Left cardiac atrium (tissue), 4 donors: ENCODE measurements at regions not wholly inside any gene's neighbourhood (a gene's known extent, or its start where the extent isn't known, plus 50 kb on each side); places are given as distances from the start of the nearest gene placed in this dataset.

Experiments
- ATAC-seq, 2 donors: fragments of 200-7000 bp; cut with Tn5 transposase; one replicate each; pipeline ENCODE4 v1.9.1; 2020; ENCODE audit warnings: mild to moderate bottlenecking in 2 of 2, moderate library complexity in 2 of 2
- DNase-seq: peaks from one replicate; pipeline ENCODE4 v3.0.0-alpha.2; 2020
- intact Hi-C, 2 donors: fragments of 100-400 bp; cut with DNase I; formaldehyde crosslinking; loops; one replicate each; pipeline versions ENCODE4 v1.14.1 to v1.15.1; 2022 to 2023
- donor health status: DM: no; HTN: yes; CAD: no.
- donor health status: DM: no; HTN: yes; CAD: no; lungs with severe emphysema.
- donor health status: DM: yes; HTN: yes; CAD: no.
- donor health status: Dilated cardiomyopathy.

DNA sequence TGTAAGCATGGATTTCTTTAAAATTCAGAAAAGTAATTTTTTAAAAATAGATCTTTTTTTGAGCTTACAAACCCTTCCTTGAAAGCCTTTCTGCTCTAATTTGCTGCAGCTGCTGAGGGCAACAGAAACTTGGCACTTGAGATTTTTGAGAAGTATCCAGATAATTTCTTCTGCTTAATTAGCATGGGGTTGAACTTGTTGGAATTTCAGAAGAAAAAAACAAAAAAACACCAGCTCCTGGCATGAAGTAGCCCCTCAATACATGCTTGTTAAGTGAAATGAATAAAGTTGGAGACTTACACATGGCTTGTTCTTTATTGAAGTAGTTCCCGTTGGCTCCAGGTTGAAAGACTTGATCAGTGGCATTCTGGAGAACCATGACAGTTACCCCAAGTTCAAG lies 331.4 kb upstream of the RAG2 start:
- no peak for DNase-seq
- intact Hi-C loops, result no loop called here
- no peak for ATAC-seq

GRCh38 chr11:36928621-36929020 lies 330.6 kb upstream of the RAG2 start:
- no peak for ATAC-seq
- DNase-seq, result no peak
- intact Hi-C loops, result no loop called here

DNA sequence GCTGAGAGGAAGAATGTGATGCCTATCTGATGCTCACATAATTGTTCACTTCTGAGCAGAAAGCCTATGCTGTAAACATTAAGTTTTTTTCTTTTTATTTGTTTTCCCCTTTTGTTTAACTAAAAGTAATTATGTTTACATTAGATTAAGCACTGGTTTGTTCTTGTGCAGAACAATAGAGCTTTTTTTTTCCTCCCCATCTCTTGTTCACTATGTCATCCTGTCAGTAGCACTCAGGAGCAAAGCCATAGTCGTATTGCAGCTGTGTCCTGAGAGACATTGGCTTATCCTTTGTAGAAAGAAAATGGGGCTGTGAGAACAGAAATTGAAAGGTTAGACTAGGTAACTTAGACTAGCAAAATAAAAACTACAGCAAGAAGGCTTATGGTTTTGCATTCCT lies 301.8 kb upstream of the RAG2 start:
- intact Hi-C loops, result no loop called here
- ATAC-seq (no peak), DNase-seq (no peak)

DNA sequence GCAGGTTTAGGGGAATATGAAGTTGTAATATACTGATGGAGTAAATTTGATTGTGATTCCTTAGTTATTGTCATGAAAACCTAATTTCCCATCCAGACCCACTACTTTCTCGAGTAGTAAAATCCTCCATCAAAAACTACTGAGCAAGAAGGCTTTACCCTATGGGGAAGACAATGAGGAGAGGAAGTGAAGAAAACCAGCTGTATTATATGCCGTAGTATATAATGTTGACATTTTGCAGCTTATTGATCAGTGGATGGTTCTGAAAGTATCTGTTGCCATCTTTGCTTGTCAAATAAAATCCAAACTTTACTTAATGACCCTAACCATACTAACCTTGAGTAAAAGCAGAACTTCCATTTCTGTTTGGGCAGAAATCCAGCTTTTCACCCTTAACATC lies 292.8 kb upstream of the RAG2 start:
- DNase-seq, result no peak
- intact Hi-C loops, result no loop called here
- ATAC-seq, result no peak

- DNase-seq (no peak), ATAC-seq (no peak)
- intact Hi-C loops, result no loop called here
Measured at GRCh38 chr11:36890121-36890679, 292.2 kb upstream of the RAG2 start.

DNA sequence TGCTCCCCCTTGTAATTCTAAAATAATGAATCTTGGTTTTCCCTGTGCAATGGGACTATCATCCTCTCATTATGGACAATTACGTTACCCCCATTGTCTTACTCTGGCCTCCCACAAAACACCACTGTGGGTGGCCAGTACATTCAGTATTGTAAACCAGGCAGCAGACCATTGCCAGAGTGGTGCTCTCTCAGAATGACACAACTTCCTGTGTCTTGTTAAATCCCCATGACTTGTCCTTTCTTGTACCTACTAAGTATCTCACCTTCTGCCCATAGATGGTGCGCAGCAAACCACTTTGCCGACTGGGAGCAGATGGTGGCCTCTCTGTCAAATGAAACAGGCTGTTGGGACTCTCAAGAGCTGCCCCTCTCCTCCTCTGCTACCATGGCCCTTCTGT lies 287.1 kb upstream of the RAG2 start:
- intact Hi-C loops, result no loop called here
- DNase-seq, result no peak
- ATAC-seq, result no peak

- no peak for ATAC-seq
- intact Hi-C loops, result no loop called here
- DNase-seq, result no peak
Measured at GRCh38 chr11:36878737-36879136, 280.7 kb upstream of the RAG2 start.

DNA sequence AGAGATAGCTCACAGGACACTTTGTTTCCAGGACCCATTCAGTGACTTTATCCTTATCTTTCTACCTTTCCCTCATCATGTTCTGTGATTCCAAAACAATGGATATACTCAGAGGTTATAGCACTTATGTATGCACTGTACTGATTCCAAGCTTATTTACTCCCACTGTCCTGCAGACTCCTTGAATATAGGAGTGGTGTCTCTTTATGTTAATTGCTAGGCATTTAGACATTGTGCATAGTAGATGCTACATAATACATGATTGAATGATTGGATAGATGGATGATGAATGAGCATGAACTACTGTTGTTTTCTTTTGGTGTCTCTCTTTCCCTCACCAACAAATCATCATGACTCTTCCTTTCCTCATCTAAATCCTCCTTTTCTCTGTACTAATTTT lies 279.1 kb upstream of the RAG2 start:
- ATAC-seq (no peak), DNase-seq (no peak)
- intact Hi-C loops, result no loop called here

DNA sequence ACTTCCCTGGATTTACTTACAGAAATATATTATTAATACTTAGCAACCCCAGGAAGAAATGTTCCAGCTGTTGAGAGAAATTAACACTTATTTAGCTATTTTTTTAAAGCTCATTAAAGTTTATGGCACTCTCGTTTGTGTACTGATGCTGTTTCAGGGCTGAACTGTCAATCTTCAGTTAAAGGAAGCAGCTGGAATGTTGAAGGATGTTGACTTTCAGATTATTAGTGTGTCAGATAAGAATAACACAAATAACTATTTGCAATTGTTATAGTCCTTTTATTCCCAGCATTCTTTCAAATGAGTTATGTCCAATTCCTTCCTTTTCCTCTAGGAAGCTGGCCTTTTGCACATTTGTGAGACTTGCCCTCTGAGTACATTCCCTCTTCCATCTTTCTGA lies 278.2 kb upstream of the RAG2 start:
- DNase-seq, result no peak
- intact Hi-C loops, result no loop called here
- ATAC-seq, result no peak

- DNase-seq (no peak), ATAC-seq (no peak)
- intact Hi-C loops, result no loop called here
Measured at GRCh38 chr11:36874291-36874690, 276.3 kb upstream of the RAG2 start.

DNA sequence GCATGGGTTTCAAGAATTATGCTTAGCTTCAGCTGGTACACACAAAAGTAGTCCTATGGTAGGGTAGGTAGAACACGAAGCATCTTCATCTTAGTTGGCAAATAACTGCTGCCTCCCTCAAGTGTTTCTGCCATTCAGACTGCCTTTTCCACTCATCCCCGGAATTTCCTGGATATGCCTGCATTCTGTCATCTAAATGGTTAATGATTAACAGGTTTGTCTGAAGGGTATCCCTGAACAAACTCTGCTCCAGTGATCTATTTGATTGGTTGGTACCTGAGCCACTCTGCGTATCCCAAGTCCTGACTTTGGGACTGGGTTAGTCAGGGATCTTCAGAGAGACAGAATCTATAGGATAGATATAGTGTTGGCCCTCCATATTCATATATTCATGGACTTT lies 272.3 kb upstream of the RAG2 start:
- no peak for DNase-seq
- no peak for ATAC-seq
- intact Hi-C loops, result no loop called here

DNA sequence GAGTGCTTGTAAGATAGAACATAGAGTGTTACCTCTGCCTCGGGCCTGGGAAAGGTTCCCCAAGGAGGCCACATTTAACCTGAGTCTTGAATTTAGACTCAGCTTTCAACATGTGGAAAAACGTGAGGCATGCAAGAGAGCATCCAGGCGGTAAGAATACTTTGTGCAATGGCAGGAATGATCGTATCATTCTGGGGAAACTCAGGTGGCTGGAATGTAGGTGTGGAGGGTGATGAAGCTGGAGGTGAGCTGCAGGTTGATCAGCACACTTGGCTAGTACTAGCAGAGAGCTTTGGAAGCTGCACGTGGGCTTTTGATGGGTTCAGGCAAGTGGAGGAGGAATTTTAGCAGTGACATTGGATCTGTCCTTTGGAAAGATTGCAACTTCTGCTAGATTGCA lies 270.3 kb upstream of the RAG2 start:
- ATAC-seq (no peak), DNase-seq (no peak)
- intact Hi-C loops, result no loop called here

DNA sequence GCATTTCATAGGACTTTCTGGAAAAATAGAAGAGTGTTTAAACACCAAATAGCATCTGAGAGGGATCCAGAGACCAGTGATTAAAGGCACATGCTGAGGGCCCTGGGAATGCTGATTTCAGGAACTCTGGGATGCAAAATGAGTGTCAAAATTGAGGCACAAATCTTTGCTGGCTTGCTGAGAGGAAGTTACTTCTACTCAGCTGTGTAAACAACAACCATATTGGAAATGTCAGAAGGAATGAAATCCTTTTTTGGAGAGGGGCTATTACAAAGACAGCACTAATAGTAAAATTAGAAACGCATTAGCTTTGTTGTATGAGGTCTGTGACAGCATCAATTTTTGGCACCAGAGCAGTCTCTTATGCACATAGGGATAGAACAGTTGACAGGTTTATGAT lies 267.8 kb upstream of the RAG2 start:
- intact Hi-C loops, result no loop called here
- ATAC-seq (no peak), DNase-seq (no peak)

DNA sequence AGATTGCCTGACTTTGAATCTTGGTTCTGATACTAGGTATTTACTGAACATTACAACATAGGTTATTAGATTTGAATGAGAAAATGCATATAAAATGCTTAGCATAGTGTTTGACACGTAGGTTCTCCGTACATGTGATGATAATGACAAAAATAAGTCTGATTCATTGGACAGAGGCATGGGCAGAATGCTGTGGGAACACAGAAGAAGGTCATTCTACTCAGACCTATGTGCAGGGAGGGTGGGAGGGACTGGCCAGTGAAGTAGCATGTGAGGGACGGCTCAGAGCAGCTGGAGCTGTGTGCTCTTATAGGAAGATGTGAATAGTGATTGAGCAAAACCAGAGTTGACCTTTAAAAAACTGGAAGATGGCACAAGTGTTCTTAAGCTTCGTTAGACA lies 256.8 kb upstream of the RAG2 start:
- DNase-seq (no peak), ATAC-seq (no peak)
- intact Hi-C loops, result no loop called here

GRCh38 chr11:36848660-36849059 lies 250.6 kb upstream of the RAG2 start:
- intact Hi-C loops, result no loop called here
- no peak for ATAC-seq
- DNase-seq, result no peak

DNA sequence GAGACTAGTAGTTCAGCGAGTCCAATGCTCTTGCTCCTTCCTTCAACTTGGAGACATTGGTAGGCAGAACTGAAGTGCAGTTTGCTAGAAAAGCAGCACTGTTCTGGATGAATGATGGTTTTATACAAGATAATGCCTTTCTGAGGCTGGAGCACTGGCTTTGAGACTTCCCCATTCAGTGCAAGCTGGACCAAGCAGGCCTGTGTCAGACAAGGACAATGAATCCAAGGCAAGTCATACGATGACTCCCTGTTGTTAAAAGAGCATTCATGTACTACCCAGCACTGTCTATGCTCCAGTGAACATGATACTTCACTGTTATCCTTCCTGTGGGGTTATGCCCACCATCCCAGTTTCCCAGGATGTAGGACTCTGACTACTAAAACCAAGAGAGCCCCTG lies 242.3 kb upstream of the RAG2 start:
- intact Hi-C loops, result no loop called here
- no peak for ATAC-seq
- DNase-seq, result no peak

DNA sequence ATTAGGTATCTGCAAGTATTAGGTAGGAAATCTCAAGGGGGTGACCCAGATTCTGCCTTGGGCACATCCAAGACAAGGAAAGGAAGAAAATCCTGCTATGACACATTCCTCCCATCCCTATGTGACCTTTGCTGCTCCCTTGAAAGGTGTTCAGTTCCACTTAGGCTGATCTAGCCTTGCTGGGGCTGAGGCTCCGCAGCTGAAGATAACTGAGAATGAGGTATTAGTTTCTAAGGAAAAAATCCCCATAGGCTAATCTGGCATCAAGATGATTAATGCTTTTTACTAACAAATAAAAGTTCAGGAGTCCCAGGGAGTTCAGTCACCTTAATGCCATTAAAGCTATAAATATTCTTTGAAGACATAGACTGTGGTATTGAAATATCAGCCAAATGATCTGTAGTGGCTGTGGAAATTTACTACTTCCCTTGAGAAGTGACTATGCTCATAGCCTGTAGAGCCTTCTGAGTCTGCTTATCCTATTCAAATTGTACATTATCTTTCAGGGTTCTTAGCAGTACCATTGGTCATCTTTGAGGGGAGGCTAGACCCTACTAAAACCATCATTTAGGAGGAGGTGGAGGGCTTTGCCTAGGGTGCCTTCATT lies 239.9 kb upstream of the RAG2 start:
- DNase-seq, result no peak
- intact Hi-C loops, result no loop called here
- ATAC-seq, result no peak

- no peak for DNase-seq
- intact Hi-C loops, result no loop called here
- ATAC-seq, result no peak
Measured at GRCh38 chr11:36825251-36825650, 227.2 kb upstream of the RAG2 start.

- intact Hi-C loops, result no loop called here
- ATAC-seq (no peak), DNase-seq (no peak)
Measured at GRCh38 chr11:36824349-36824748, 226.3 kb upstream of the RAG2 start.

DNA sequence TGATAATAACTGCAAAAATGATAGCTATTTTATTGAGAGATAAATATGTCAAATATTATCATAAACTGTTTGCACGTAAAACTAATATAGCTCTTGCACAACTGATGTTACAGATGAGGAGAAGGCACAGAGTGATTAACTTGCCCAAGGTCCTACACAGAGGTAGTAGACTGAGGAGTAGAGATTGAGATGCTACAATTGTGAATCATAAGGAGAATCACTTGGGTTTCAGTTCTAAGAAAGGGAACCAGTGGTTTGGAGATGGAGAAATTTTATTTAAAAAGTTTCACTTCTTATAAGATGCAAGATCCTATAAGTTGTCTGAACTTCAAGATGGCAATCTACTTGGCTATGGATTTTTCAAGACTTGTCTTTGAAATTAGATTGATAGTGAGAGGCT lies 224.8 kb upstream of the RAG2 start:
- intact Hi-C loops, result no loop called here
- no peak for ATAC-seq
- DNase-seq, result no peak

DNA sequence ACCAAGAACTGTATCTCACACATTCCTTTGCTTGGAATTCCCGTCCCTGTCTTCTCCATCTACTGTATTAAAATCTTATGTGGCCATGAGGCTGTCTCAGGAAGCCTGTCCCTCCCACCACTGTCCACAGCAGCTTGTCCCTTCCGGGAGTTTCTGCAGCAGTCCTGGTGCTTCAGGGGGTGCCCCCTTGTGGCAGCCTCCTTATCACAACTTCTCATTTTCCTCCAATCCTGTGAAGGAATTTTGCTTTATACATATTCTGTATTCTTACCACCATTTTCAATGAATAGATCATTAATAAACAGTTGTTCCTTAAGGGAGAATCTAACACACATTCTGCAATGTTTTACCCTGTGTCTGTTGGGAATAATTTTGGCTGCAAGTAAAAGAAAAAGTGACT lies 220.4 kb upstream of the RAG2 start:
- intact Hi-C loops, result no loop called here
- DNase-seq (no peak), ATAC-seq (no peak)
